PC-9 (cell line): ENCODE measurements at regions not wholly inside any gene's neighbourhood (a gene's known extent, or its start where the extent isn't known, plus 50 kb on each side); places are given as distances from the start of the nearest gene placed in this dataset.
A peak's percentile ranks its signal among the peaks of the same experiment; 100 is the strongest.

Experiments
- BruUV-seq: library from RNA; stranded (reverse); fragments of 400-500 nt; replicated peaks from 2 replicates; lab custom pipeline; 2021; lab: Mats Ljungman, UMichigan
- CTCF ChIA-PET: fragments of 300-600 bp; sonication (Branson Sonifier 250); formaldehyde crosslinking; loops from one replicate; lab custom pipeline; 2022; ENCODE audit warnings: antibody characterized with exemption; lab: Charles Lee
- POLR2A ChIA-PET: fragments of 300-600 bp; sonication (Branson Sonifier 250); formaldehyde crosslinking; loops from one replicate; lab custom pipeline; 2022; ENCODE audit warnings: antibody characterized with exemption; ENCODE audit not compliant: unreplicated experiment; lab: Charles Lee
- DNase-seq, 2 experiments: peaks; one replicate each; pipeline versions ENCODE4 v3.0.0 to v3.0.0-alpha.2; 2015 to 2022; ENCODE audit warnings: mixed read lengths in 1 of 2
- H2AFZ ChIP-seq: fragments of 200-600 bp; sonication (generic); 2 replicates; pipeline ENCODE4 v1.8.1; 2017; ENCODE audit warnings: antibody characterized with exemption
- H3F3A ChIP-seq: fragments of 200-600 bp; sonication (generic); 2 replicates; pipeline ENCODE4 v1.8.1; 2017; ENCODE audit warnings: antibody characterized with exemption, mild to moderate bottlenecking, low read depth; ENCODE audit not compliant: insufficient read depth
- H3K27ac ChIP-seq: fragments of 200-600 bp; sonication (generic); 2 replicates; pipeline ENCODE4 v1.6.1; 2016; ENCODE audit warnings: mixed run types
- H3K27me3 ChIP-seq: fragments of 200-600 bp; sonication (generic); 2 replicates; pipeline ENCODE4 v1.6.1; 2016; ENCODE audit warnings: low read depth, mixed run types; ENCODE audit not compliant: insufficient read depth
- H3K36me3 ChIP-seq: fragments of 200-600 bp; sonication (generic); 2 replicates; pipeline ENCODE4 v1.6.1; 2016; ENCODE audit warnings: low read depth, mixed run types
- H3K4me1 ChIP-seq: fragments of 200-600 bp; sonication (generic); replicated peaks from 2 replicates; pipeline ENCODE4 v1.6.1; 2016; ENCODE audit warnings: mixed run types; ENCODE audit not compliant: insufficient read depth
- H3K4me2 ChIP-seq: fragments of 200-600 bp; sonication (generic); 2 replicates; pipeline ENCODE4 v1.6.1; 2017; ENCODE audit warnings: mixed run types
- H3K4me3 ChIP-seq: fragments of 200-600 bp; sonication (generic); 2 replicates; pipeline ENCODE4 v1.6.1; 2016; ENCODE audit warnings: mixed run types
- H3K79me2 ChIP-seq: fragments of 200-600 bp; sonication (generic); 2 replicates; pipeline ENCODE4 v1.6.1; 2017; ENCODE audit warnings: low read depth, mixed run types
- H3K9me2 ChIP-seq: fragments of 200-600 bp; sonication (generic); 2 replicates; pipeline ENCODE4 v1.8.1; 2017; ENCODE audit warnings: mild to moderate bottlenecking; ENCODE audit not compliant: insufficient read depth
- H3K9me3 ChIP-seq: fragments of 200-600 bp; sonication (generic); 2 replicates; pipeline ENCODE4 v1.8.1; 2016; ENCODE audit warnings: low read depth; ENCODE audit not compliant: insufficient read depth
- H4K20me1 ChIP-seq: fragments of 200-600 bp; sonication (generic); 2 replicates; pipeline ENCODE4 v1.8.1; 2017; ENCODE audit not compliant: insufficient read depth
- EZH2 ChIP-seq: fragments of 200-600 bp; sonication (generic); IDR thresholded peaks from 2 replicates; pipeline ENCODE4 v1.8.0; 2017; ENCODE audit warnings: antibody characterized with exemption, low read depth
- intact Hi-C: fragments of 100-400 bp; cut with micrococcal nuclease; formaldehyde crosslinking; loops from one replicate; pipeline ENCODE4 v1.10.0; 2022; ENCODE audit not compliant: unreplicated experiment
- TF ChIP-seq, protein P1 (sequence below): fragments of 200-600 bp; sonication (generic); conservative IDR thresholded peaks from 2 replicates; pipeline ENCODE4 v1.6.1; 2017; ENCODE audit warnings: mixed run types, antibody characterized with exemption, mild to moderate bottlenecking, moderate library complexity

- no peaks in the 10 kb centered on the region for H3K79me2 ChIP-seq
- ChIA-PET CTCF (no interaction called here), POLR2A (no interaction called here)
- no peak overlapping the region for H3K4me3 ChIP-seq
- no peaks in the 10 kb centered on the region for H3F3A ChIP-seq
- no peaks in the 10 kb centered on the region for H4K20me1 ChIP-seq
- no peaks in the 10 kb centered on the region for H3K4me1 ChIP-seq
- no peak overlapping the region for H2AFZ ChIP-seq
- intact Hi-C loops = no loop called here
- H3K4me2 ChIP-seq = no peak overlapping the region
- TF ChIP-seq, protein P1, sequence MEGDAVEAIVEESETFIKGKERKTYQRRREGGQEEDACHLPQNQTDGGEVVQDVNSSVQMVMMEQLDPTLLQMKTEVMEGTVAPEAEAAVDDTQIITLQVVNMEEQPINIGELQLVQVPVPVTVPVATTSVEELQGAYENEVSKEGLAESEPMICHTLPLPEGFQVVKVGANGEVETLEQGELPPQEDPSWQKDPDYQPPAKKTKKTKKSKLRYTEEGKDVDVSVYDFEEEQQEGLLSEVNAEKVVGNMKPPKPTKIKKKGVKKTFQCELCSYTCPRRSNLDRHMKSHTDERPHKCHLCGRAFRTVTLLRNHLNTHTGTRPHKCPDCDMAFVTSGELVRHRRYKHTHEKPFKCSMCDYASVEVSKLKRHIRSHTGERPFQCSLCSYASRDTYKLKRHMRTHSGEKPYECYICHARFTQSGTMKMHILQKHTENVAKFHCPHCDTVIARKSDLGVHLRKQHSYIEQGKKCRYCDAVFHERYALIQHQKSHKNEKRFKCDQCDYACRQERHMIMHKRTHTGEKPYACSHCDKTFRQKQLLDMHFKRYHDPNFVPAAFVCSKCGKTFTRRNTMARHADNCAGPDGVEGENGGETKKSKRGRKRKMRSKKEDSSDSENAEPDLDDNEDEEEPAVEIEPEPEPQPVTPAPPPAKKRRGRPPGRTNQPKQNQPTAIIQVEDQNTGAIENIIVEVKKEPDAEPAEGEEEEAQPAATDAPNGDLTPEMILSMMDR = no peak
- TF ChIP-seq EZH2 = no peak
- H3K27me3 ChIP-seq = no peaks in the 10 kb centered on the region
- no peaks in the 10 kb centered on the region for H3K9me2 ChIP-seq
- no peak overlapping the region for H3K27ac ChIP-seq
- no TSS peak for BruUV-seq
- no peak for DNase-seq
- no peaks in the 10 kb centered on the region for H3K36me3 ChIP-seq
- no peaks in the 10 kb centered on the region for H3K9me3 ChIP-seq
These were observed 67.2 kb downstream of the BUB3 start for GRCh38 chr10:123221418-123221817.

- no peak for DNase-seq
- no TSS peak for BruUV-seq
- no peak for TF ChIP-seq EZH2
- TF ChIP-seq, protein P1 = no peak
- Histone ChIP-seq H3K4me1 (peaks cover 5% of the 10 kb centered on the region), H3K4me2 (no peak overlapping the region), H3K27me3 (no peaks in the 10 kb centered on the region), H3K9me2 (no peaks in the 10 kb centered on the region), H3K4me3 (no peak overlapping the region), H3K79me2 (no peaks in the 10 kb centered on the region), H3K27ac (no peak overlapping the region), H3K36me3 (no peaks in the 10 kb centered on the region), H2AFZ (no peak overlapping the region), H3K9me3 (no peaks in the 10 kb centered on the region), H4K20me1 (no peaks in the 10 kb centered on the region), H3F3A (peaks cover 3% of the 10 kb centered on the region; the same call in 1 of the 2 replicates)
- ChIA-PET CTCF (no interaction called here), POLR2A (no interaction called here)
- intact Hi-C loops = no loop called here
These were observed 68.6 kb downstream of the BUB3 start for GRCh38 chr10:123222832-123223231.

GRCh38 chr10:123227706-123228105 lies 73.5 kb downstream of the BUB3 start:
- Histone ChIP-seq H3K4me2 (no peak overlapping the region), H3K27ac (no peak overlapping the region), H3K79me2 (no peaks in the 10 kb centered on the region), H3K4me1 (peaks cover 14% of the 10 kb centered on the region), H3K4me3 (no peak overlapping the region), H3F3A (peaks cover 3% of the 10 kb centered on the region; the same call in 1 of the 2 replicates), H3K9me2 (no peaks in the 10 kb centered on the region), H3K9me3 (no peaks in the 10 kb centered on the region), H3K27me3 (no peaks in the 10 kb centered on the region), H4K20me1 (no peaks in the 10 kb centered on the region), H2AFZ (no peak overlapping the region), H3K36me3 (no peaks in the 10 kb centered on the region)
- intact Hi-C loops = no loop called here
- BruUV-seq = no TSS peak
- peak in 1 of 2 experiments; percentile 52 for DNase-seq
- ChIA-PET POLR2A (no interaction called here), CTCF (no interaction called here)
- TF ChIP-seq EZH2 = no peak
- TF ChIP-seq, protein P1 = no peak
